Keratinocyte (primary cell): ENCODE measurements at regions not wholly inside any gene's neighbourhood (a gene's known extent, or its start where the extent isn't known, plus 50 kb on each side); places are given as distances from the start of the nearest gene placed in this dataset.

Source experiments
- DNase-seq: peaks from one replicate; pipeline ENCODE4 v3.0.0-alpha.2; 2011; ENCODE audit warnings: low read depth, missing footprints, low spot score
- FAIRE-seq: peaks from 2 replicates; lab custom pipeline; 2011; peaks lifted over from hg19 to GRCh38; lab: Jason Lieb, UNC
- H2AFZ ChIP-seq: 2 replicates; pipeline ENCODE4 v1.6.0; 2012; ENCODE audit warnings: low read length, control low read depth, inconsistent platforms; ENCODE audit not compliant: control insufficient read depth
- H3K27ac ChIP-seq: 2 replicates; pipeline ENCODE4 v1.5.1; 2011; ENCODE audit warnings: low read length; ENCODE audit not compliant: control insufficient read depth, insufficient read depth
- H3K27me3 ChIP-seq: 3 replicates; pipeline ENCODE4 v1.6.0; 2011; ENCODE audit warnings: low read length; ENCODE audit not compliant: control insufficient read depth, insufficient read depth; ENCODE audit errors: extremely low read depth
- H3K36me3 ChIP-seq, 2 experiments: 2 replicates in 1 of 2; 3 replicates in 1 of 2; pipeline ENCODE4 v1.5.1; 2011; ENCODE audit warnings: low read length in 2 of 2, mild to moderate bottlenecking in 1 of 2; ENCODE audit not compliant: control insufficient read depth in 2 of 2, insufficient read depth in 2 of 2; ENCODE audit errors: extremely low read depth in 1 of 2
- H3K4me1 ChIP-seq: 3 replicates; pipeline ENCODE4 v1.5.1; 2011; ENCODE audit warnings: low read length; ENCODE audit not compliant: control insufficient read depth, insufficient read depth; ENCODE audit errors: extremely low read depth
- H3K4me2 ChIP-seq: 3 replicates; pipeline ENCODE4 v1.6.0; 2011; ENCODE audit warnings: low read depth, low read length; ENCODE audit not compliant: control insufficient read depth, insufficient read depth; ENCODE audit errors: extremely low read depth
- H3K4me3 ChIP-seq, 3 experiments: fragments of 200-600 bp in 1 of 3; sonication (generic) in 1 of 3; 2 replicates in 2 of 3; 3 replicates in 1 of 3; pipeline ENCODE4 v1.5.1; 2011 to 2016; ENCODE audit warnings: low read length in 3 of 3, mild to moderate bottlenecking in 3 of 3, control low read depth in 2 of 3, inconsistent platforms in 1 of 3, low read depth in 1 of 3, mixed read lengths in 1 of 3, mixed run types in 1 of 3, moderate library complexity in 1 of 3; ENCODE audit not compliant: control insufficient read depth in 2 of 3, insufficient read depth in 2 of 3; ENCODE audit errors: extremely low read depth in 1 of 3
- H3K79me2 ChIP-seq: 2 replicates; pipeline ENCODE4 v1.6.0; 2012; ENCODE audit warnings: low read length; ENCODE audit not compliant: control insufficient read depth, insufficient read depth
- H3K9ac ChIP-seq: 3 replicates; pipeline ENCODE4 v1.6.0; 2011; ENCODE audit warnings: low read length; ENCODE audit not compliant: control insufficient read depth, insufficient read depth; ENCODE audit errors: extremely low read depth
- H3K9me1 ChIP-seq: 3 replicates; pipeline ENCODE4 v1.6.0; 2011; ENCODE audit warnings: low read length; ENCODE audit not compliant: control insufficient read depth, insufficient read depth; ENCODE audit errors: extremely low read depth
- H3K9me3 ChIP-seq: 2 replicates; pipeline ENCODE4 v1.5.1; 2012; ENCODE audit warnings: low read depth, low read length; ENCODE audit not compliant: control insufficient read depth
- H4K20me1 ChIP-seq: 3 replicates; pipeline ENCODE4 v1.6.0; 2011; ENCODE audit warnings: low read length; ENCODE audit not compliant: control insufficient read depth, insufficient read depth; ENCODE audit errors: extremely low read depth
- CTCF ChIP-seq, 3 experiments: IDR thresholded peaks in 1 of 3; conservative IDR thresholded peaks in 1 of 3; optimal IDR thresholded peaks in 1 of 3; 2 replicates in 2 of 3; 3 replicates in 1 of 3; pipeline versions ENCODE3 to v1.5.1; 2011; ENCODE audit warnings: low read length in 3 of 3, mild to moderate bottlenecking in 3 of 3, moderate library complexity in 2 of 3, control low read depth in 1 of 3, inconsistent platforms in 1 of 3; ENCODE audit not compliant: insufficient read depth in 2 of 3; ENCODE audit errors: extremely low read depth in 1 of 3
- EZH2 ChIP-seq: IDR thresholded peaks from one replicate; pipeline ENCODE4 v1.6.1; 2012; ENCODE audit warnings: inconsistent platforms, mild to moderate bottlenecking, low read length, moderate library complexity
- dilution Hi-C: fragments of 300-500 bp; cut with MboI; formaldehyde crosslinking; loops from one replicate; pipeline ENCODE4 v1.7.0; 2020; ENCODE audit warnings: low sequenced_read_pairs; ENCODE audit not compliant: extremely low pct_ligation_motif_present

GRCh38 chr4:176850436-176850835 is 57.7 kb upstream of the VEGFC start:
- H3K36me3 ChIP-seq: no peaks in the 10 kb centered on the region
- no peaks in the 10 kb centered on the region for H3K27me3 ChIP-seq
- no peak overlapping the region for H3K4me2 ChIP-seq
- no peaks in the 10 kb centered on the region for H3K9me3 ChIP-seq
- dilution Hi-C loops: no loop called here
- H3K4me3 ChIP-seq: no peak overlapping the region
- no peak for TF ChIP-seq EZH2
- TF ChIP-seq CTCF (optimal IDR thresholded peaks at IDR 0.05 in 1 of 3, IDR thresholded peaks at IDR 0.05 in 1 of 3, conservative IDR thresholded peaks at IDR 0.05 in 1 of 3; ENCODE audit: extremely low read depth in 1 of 3, insufficient read depth in 2 of 3, low read length in 3 of 3): no peak
- no peak for DNase-seq
- no peak overlapping the region for H3K9ac ChIP-seq
- H2AFZ ChIP-seq: no peak overlapping the region
- FAIRE-seq: no peak
- no peaks in the 10 kb centered on the region for H3K9me1 ChIP-seq
- H3K27ac ChIP-seq: no peak overlapping the region
- no peaks in the 10 kb centered on the region for H3K79me2 ChIP-seq
- H3K4me1 ChIP-seq: peaks cover 16% of the 10 kb centered on the region
- H4K20me1 ChIP-seq: no peaks in the 10 kb centered on the region

GRCh38 chr4:176856421-176856820 is 63.7 kb upstream of the VEGFC start:
- TF ChIP-seq EZH2 (no peak), CTCF (optimal IDR thresholded peaks at IDR 0.05 in 1 of 3, IDR thresholded peaks at IDR 0.05 in 1 of 3, conservative IDR thresholded peaks at IDR 0.05 in 1 of 3; ENCODE audit: extremely low read depth in 1 of 3, insufficient read depth in 2 of 3, low read length in 3 of 3) (no peak)
- DNase-seq (no peak), FAIRE-seq (no peak)
- Histone ChIP-seq H4K20me1 (no peaks in the 10 kb centered on the region), H2AFZ (no peak overlapping the region), H3K4me1 (no peaks in the 10 kb centered on the region), H3K4me2 (no peak overlapping the region), H3K9ac (no peak overlapping the region), H3K9me3 (no peaks in the 10 kb centered on the region), H3K36me3 (no peaks in the 10 kb centered on the region), H3K27ac (no peak overlapping the region), H3K27me3 (no peaks in the 10 kb centered on the region), H3K79me2 (no peaks in the 10 kb centered on the region), H3K9me1 (no peaks in the 10 kb centered on the region), H3K4me3 (no peak overlapping the region)
- dilution Hi-C loops: no loop called here
